HEK293 (cell line): ENCODE measurements at regions not wholly inside any gene's neighbourhood (a gene's known extent, or its start where the extent isn't known, plus 50 kb on each side); places are given as distances from the start of the nearest gene placed in this dataset.

Experiments
- CTCF ChIA-PET: fragments of 350-600 bp; formaldehyde crosslinking; extraction: SDS; loops from one replicate; lab custom pipeline; 2021; ENCODE audit warnings: antibody characterized with exemption; lab: Yijun Ruan, JAX
- POLR2A ChIA-PET: fragments of 300-600 bp; formaldehyde crosslinking; extraction: SDS; loops from one replicate; lab custom pipeline; 2020; ENCODE audit warnings: antibody characterized with exemption, inconsistent platforms; lab: Yijun Ruan, JAX
- H3K27ac ChIP-seq: fragments of 200-500 bp; sonication (Bioruptor generic); 2 replicates; pipeline ENCODE4 v1.5.1; 2014; ENCODE audit warnings: low read depth, low read length, control low read depth, inconsistent platforms; ENCODE audit errors: extremely low read depth
- H3K36me3 ChIP-seq, 2 experiments: fragments of 200-500 bp in 1 of 2; sonication (Bioruptor generic) in 1 of 2; 1 replicate in 1 of 2; 2 replicates in 1 of 2; pipeline ENCODE4 v1.5.1; 2014 to 2017; ENCODE audit warnings: inconsistent platforms in 2 of 2, low read length in 2 of 2; ENCODE audit not compliant: control insufficient read depth in 2 of 2, insufficient read depth in 1 of 2
- H3K4me1 ChIP-seq: fragments of 200-500 bp; sonication (Bioruptor generic); 2 replicates; pipeline ENCODE4 v1.5.1; 2014; ENCODE audit warnings: mild to moderate bottlenecking, low read length, inconsistent platforms; ENCODE audit not compliant: control insufficient read depth, insufficient read depth
- H3K4me3 ChIP-seq: 2 replicates; pipeline ENCODE4 v1.5.1; 2011; ENCODE audit warnings: low read depth, mild to moderate bottlenecking, control low read depth, low read length, moderate library complexity
- H3K9me3 ChIP-seq: fragments of 200-500 bp; sonication (Bioruptor generic); 2 replicates; pipeline ENCODE4 v1.5.1; 2014; ENCODE audit warnings: low read depth, low read length, inconsistent platforms; ENCODE audit not compliant: control insufficient read depth, insufficient read depth
- SP2 ChIP-seq: fragments of 450-650 bp; formaldehyde crosslinking; IDR thresholded peaks from 2 replicates; pipeline ENCODE4 v1.5.1; 2016; ENCODE audit warnings: missing biosample characterization, missing genetic modification characterization
- ZIC2 ChIP-seq: fragments of 450-650 bp; formaldehyde crosslinking; IDR thresholded peaks from 2 replicates; pipeline ENCODE4 v1.5.1; 2016; ENCODE audit warnings: missing biosample characterization, missing genetic modification characterization
- ZNF211 ChIP-seq: fragments of 450-650 bp; formaldehyde crosslinking; IDR thresholded peaks from 2 replicates; pipeline ENCODE4 v1.5.1; 2016; ENCODE audit warnings: low read depth, missing biosample characterization, missing genetic modification characterization
- ZNF239 ChIP-seq: fragments of 450-650 bp; formaldehyde crosslinking; IDR thresholded peaks from 2 replicates; pipeline ENCODE4 v1.5.1; 2016; ENCODE audit warnings: missing biosample characterization, missing genetic modification characterization
- ZNF24 ChIP-seq: fragments of 450-650 bp; formaldehyde crosslinking; IDR thresholded peaks from 2 replicates; pipeline ENCODE4 v1.5.1; 2016; ENCODE audit warnings: missing biosample characterization, missing genetic modification characterization
- ZNF311 ChIP-seq: fragments of 450-650 bp; formaldehyde crosslinking; IDR thresholded peaks from 2 replicates; pipeline ENCODE4 v1.5.1; 2017; ENCODE audit warnings: missing biosample characterization, missing genetic modification characterization, borderline replicate concordance
- ZNF510 ChIP-seq: fragments of 450-650 bp; formaldehyde crosslinking; IDR thresholded peaks from 2 replicates; pipeline ENCODE4 v1.5.1; 2018; ENCODE audit warnings: mild to moderate bottlenecking, missing genetic modification characterization, missing biosample characterization; ENCODE audit not compliant: insufficient replicate concordance
- ZNF514 ChIP-seq: fragments of 450-650 bp; formaldehyde crosslinking; IDR thresholded peaks from 2 replicates; pipeline ENCODE4 v1.5.1; 2016; ENCODE audit warnings: missing biosample characterization, missing genetic modification characterization
- ZNF544 ChIP-seq: fragments of 450-650 bp; formaldehyde crosslinking; IDR thresholded peaks from 2 replicates; pipeline ENCODE4 v1.5.0; 2017; ENCODE audit warnings: missing biosample characterization, missing genetic modification characterization
- ZNF560 ChIP-seq: fragments of 450-650 bp; formaldehyde crosslinking; IDR thresholded peaks from 2 replicates; pipeline ENCODE4 v1.5.1; 2017; ENCODE audit warnings: missing biosample characterization, missing genetic modification characterization, borderline replicate concordance
- ZNF600 ChIP-seq: fragments of 450-650 bp; formaldehyde crosslinking; IDR thresholded peaks from 2 replicates; pipeline ENCODE4 v1.5.1; 2016; ENCODE audit warnings: missing biosample characterization, missing genetic modification characterization
- ZNF664 ChIP-seq: fragments of 450-650 bp; formaldehyde crosslinking; IDR thresholded peaks from 2 replicates; pipeline ENCODE4 v1.5.1; 2016; ENCODE audit warnings: missing biosample characterization, missing genetic modification characterization
- ZNF776 ChIP-seq: fragments of 450-650 bp; formaldehyde crosslinking; IDR thresholded peaks from 2 replicates; pipeline ENCODE4 v1.5.0; 2017; ENCODE audit warnings: missing biosample characterization, missing genetic modification characterization, borderline replicate concordance
- ZSCAN30 ChIP-seq: fragments of 450-650 bp; IDR thresholded peaks from 2 replicates; pipeline ENCODE4 v1.5.1; 2018; ENCODE audit warnings: missing biosample characterization, mild to moderate bottlenecking, missing genetic modification characterization, moderate library complexity
- TF ChIP-seq, protein P1 (sequence below): fragments of 450-650 bp; formaldehyde crosslinking; IDR thresholded peaks from 2 replicates; pipeline ENCODE4 v1.5.1; 2016; ENCODE audit warnings: missing biosample characterization, missing genetic modification characterization
- TF ChIP-seq, protein P2 (sequence below): fragments of 450-650 bp; formaldehyde crosslinking; IDR thresholded peaks from 2 replicates; pipeline ENCODE4 v1.5.1; 2016; ENCODE audit warnings: missing biosample characterization, missing genetic modification characterization
- TF ChIP-seq, protein P3 (sequence below): fragments of 450-650 bp; formaldehyde crosslinking; IDR thresholded peaks from 2 replicates; pipeline ENCODE4 v1.5.1; 2016; ENCODE audit warnings: missing biosample characterization, missing genetic modification characterization
- TF ChIP-seq, protein P4 (sequence below): fragments of 450-650 bp; formaldehyde crosslinking; IDR thresholded peaks from 2 replicates; pipeline ENCODE4 v1.5.1; 2016; ENCODE audit warnings: missing biosample characterization, missing genetic modification characterization
- TF ChIP-seq, protein P5 (sequence below): fragments of 450-650 bp; formaldehyde crosslinking; IDR thresholded peaks from 2 replicates; pipeline ENCODE4 v1.5.1; 2016; ENCODE audit warnings: missing biosample characterization, missing genetic modification characterization

DNA sequence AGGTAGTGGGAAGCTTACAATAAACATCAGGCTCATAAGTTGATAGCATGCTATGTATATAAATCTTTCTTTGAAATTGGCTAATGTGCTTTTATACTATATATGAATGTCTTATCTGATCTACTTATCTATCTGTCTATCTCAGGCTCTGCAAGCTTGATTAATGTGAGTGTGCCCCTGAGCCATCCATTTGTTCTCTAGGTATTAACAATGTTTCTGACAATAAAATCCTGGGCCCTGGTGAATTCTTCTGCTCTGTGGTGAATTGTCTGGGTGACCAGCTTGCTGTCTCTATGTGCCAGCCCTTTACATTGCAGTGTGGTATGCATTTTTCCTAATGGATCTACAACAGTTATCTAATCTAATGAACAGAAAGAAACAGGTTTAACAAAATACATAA lies 295.9 kb downstream of the HRH4 start:
- ChIA-PET POLR2A (no interaction called here), CTCF (no interaction called here)
- Histone ChIP-seq H3K9me3 (no peaks in the 10 kb centered on the region), H3K27ac (no peak overlapping the region), H3K4me3 (no peak overlapping the region), H3K4me1 (0 out of 2 replicates have a peak, but pooled peaks cover 2% of the 10 kb centered on the region), H3K36me3 (no peaks in the 10 kb centered on the region)
- no peak for TF ChIP-seq ZNF544
- TF ChIP-seq, protein P1, sequence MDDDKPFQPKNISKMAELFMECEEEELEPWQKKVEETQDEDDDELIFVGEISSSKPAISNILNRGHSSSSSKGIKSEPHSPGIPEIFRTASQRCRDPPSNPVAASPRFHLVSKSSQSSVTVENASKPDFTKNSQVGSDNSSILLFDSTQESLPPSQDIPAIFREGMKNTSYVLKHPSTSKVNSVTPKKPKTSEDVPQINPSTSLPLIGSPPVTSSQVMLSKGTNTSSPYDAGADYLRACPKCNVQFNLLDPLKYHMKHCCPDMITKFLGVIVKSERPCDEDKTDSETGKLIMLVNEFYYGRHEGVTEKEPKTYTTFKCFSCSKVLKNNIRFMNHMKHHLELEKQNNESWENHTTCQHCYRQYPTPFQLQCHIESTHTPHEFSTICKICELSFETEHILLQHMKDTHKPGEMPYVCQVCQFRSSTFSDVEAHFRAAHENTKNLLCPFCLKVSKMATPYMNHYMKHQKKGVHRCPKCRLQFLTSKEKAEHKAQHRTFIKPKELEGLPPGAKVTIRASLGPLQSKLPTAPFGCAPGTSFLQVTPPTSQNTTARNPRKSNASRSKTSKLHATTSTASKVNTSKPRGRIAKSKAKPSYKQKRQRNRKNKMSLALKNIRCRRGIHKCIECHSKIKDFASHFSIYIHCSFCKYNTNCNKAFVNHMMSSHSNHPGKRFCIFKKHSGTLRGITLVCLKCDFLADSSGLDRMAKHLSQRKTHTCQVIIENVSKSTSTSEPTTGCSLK (tag by site-specific recombination), result no peak
- TF ChIP-seq, protein P2, sequence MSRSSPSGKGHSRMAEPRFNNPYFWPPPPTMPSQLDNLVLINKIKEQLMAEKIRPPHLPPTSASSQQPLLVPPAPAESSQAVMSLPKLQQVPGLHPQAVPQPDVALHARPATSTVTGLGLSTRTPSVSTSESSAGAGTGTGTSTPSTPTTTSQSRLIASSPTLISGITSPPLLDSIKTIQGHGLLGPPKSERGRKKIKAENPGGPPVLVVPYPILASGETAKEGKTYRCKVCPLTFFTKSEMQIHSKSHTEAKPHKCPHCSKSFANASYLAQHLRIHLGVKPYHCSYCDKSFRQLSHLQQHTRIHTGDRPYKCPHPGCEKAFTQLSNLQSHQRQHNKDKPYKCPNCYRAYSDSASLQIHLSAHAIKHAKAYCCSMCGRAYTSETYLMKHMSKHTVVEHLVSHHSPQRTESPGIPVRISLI, result no peak
- TF ChIP-seq SP2, result no peak
- no peak for TF ChIP-seq ZNF510 (tag by site-specific recombination)
- TF ChIP-seq ZIC2 (tag by site-specific recombination), result no peak
- no peak for TF ChIP-seq ZNF239 (tag by site-specific recombination)
- TF ChIP-seq, protein P3, sequence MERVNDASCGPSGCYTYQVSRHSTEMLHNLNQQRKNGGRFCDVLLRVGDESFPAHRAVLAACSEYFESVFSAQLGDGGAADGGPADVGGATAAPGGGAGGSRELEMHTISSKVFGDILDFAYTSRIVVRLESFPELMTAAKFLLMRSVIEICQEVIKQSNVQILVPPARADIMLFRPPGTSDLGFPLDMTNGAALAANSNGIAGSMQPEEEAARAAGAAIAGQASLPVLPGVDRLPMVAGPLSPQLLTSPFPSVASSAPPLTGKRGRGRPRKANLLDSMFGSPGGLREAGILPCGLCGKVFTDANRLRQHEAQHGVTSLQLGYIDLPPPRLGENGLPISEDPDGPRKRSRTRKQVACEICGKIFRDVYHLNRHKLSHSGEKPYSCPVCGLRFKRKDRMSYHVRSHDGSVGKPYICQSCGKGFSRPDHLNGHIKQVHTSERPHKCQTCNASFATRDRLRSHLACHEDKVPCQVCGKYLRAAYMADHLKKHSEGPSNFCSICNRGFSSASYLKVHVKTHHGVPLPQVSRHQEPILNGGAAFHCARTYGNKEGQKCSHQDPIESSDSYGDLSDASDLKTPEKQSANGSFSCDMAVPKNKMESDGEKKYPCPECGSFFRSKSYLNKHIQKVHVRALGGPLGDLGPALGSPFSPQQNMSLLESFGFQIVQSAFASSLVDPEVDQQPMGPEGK, result no peak
- no peak for TF ChIP-seq ZNF24 (tag by site-specific recombination)
- TF ChIP-seq ZNF600 (tag by site-specific recombination), result no peak
- TF ChIP-seq ZSCAN30 (tag by site-specific recombination), result no peak
- TF ChIP-seq ZNF560 (tag by site-specific recombination), result no peak
- TF ChIP-seq, protein P4, sequence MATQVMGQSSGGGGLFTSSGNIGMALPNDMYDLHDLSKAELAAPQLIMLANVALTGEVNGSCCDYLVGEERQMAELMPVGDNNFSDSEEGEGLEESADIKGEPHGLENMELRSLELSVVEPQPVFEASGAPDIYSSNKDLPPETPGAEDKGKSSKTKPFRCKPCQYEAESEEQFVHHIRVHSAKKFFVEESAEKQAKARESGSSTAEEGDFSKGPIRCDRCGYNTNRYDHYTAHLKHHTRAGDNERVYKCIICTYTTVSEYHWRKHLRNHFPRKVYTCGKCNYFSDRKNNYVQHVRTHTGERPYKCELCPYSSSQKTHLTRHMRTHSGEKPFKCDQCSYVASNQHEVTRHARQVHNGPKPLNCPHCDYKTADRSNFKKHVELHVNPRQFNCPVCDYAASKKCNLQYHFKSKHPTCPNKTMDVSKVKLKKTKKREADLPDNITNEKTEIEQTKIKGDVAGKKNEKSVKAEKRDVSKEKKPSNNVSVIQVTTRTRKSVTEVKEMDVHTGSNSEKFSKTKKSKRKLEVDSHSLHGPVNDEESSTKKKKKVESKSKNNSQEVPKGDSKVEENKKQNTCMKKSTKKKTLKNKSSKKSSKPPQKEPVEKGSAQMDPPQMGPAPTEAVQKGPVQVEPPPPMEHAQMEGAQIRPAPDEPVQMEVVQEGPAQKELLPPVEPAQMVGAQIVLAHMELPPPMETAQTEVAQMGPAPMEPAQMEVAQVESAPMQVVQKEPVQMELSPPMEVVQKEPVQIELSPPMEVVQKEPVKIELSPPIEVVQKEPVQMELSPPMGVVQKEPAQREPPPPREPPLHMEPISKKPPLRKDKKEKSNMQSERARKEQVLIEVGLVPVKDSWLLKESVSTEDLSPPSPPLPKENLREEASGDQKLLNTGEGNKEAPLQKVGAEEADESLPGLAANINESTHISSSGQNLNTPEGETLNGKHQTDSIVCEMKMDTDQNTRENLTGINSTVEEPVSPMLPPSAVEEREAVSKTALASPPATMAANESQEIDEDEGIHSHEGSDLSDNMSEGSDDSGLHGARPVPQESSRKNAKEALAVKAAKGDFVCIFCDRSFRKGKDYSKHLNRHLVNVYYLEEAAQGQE, result no peak
- TF ChIP-seq ZNF514, result no peak
- TF ChIP-seq, protein P5, sequence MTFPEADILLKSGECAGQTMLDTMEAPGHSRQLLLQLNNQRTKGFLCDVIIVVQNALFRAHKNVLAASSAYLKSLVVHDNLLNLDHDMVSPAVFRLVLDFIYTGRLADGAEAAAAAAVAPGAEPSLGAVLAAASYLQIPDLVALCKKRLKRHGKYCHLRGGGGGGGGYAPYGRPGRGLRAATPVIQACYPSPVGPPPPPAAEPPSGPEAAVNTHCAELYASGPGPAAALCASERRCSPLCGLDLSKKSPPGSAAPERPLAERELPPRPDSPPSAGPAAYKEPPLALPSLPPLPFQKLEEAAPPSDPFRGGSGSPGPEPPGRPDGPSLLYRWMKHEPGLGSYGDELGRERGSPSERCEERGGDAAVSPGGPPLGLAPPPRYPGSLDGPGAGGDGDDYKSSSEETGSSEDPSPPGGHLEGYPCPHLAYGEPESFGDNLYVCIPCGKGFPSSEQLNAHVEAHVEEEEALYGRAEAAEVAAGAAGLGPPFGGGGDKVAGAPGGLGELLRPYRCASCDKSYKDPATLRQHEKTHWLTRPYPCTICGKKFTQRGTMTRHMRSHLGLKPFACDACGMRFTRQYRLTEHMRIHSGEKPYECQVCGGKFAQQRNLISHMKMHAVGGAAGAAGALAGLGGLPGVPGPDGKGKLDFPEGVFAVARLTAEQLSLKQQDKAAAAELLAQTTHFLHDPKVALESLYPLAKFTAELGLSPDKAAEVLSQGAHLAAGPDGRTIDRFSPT (tag by site-specific recombination), result no peak
- no peak for TF ChIP-seq ZNF211 (tag by site-specific recombination)
- no peak for TF ChIP-seq ZNF776 (tag by site-specific recombination)
- TF ChIP-seq ZNF664 (tag by site-specific recombination), result no peak
- TF ChIP-seq ZNF311 (tag by site-specific recombination), result no peak
